GM12878 (cell line): ENCODE measurements at regions not wholly inside any gene's neighbourhood (a gene's known extent, or its start where the extent isn't known, plus 50 kb on each side); places are given as distances from the start of the nearest gene placed in this dataset.

Source experiments
- ATAC-seq: fragments of 200-7000 bp; cut with Tn5 transposase; 3 replicates; pipeline ENCODE4 v1.9.1; 2020; ENCODE audit warnings: mild to moderate bottlenecking, moderate library complexity
- BruUV-seq: library from RNA; stranded (reverse); fragments of 400-500 nt; replicated peaks from 2 replicates; lab custom pipeline; 2021; lab: Mats Ljungman, UMichigan
- CTCF ChIA-PET: fragments of 300-600 bp; sonication (Branson Sonifier 250); formaldehyde crosslinking; extraction: SDS; loops from one replicate; lab custom pipeline; 2021; ENCODE audit warnings: inconsistent platforms; lab: Yijun Ruan, JAX
- POLR2A ChIA-PET: fragments of 350-600 bp; formaldehyde crosslinking; extraction: SDS; loops from one replicate; lab custom pipeline; 2021; ENCODE audit warnings: inconsistent platforms; lab: Charles Lee
- RAD21 ChIA-PET: fragments of 300-600 bp; sonication (Branson Sonifier 250); formaldehyde crosslinking; loops from one replicate; lab custom pipeline; 2023; ENCODE audit warnings: antibody characterized with exemption; ENCODE audit not compliant: unreplicated experiment; lab: Charles Lee
- SMC1A ChIA-PET: fragments of 300-600 bp; sonication (Branson Sonifier 250); formaldehyde crosslinking; loops from one replicate; lab custom pipeline; 2023; ENCODE audit not compliant: unreplicated experiment, uncharacterized antibody; lab: Charles Lee
- DNase-seq: peaks from one replicate; pipeline ENCODE4 v3.0.0-alpha.2; 2011; ENCODE audit warnings: low read depth, low spot score
- FAIRE-seq: peaks from 3 replicates; lab custom pipeline; 2011; peaks lifted over from hg19 to GRCh38; lab: Jason Lieb, UNC
- H2AFZ ChIP-seq: 2 replicates; pipeline ENCODE4 v1.6.0; 2011; ENCODE audit warnings: low read depth, low read length, control low read depth; ENCODE audit not compliant: control insufficient read depth
- H3K27ac ChIP-seq: 2 replicates; pipeline ENCODE4 v1.5.1; 2011; ENCODE audit warnings: control low read depth; ENCODE audit not compliant: control insufficient read depth, insufficient read depth
- H3K27me3 ChIP-seq, 2 experiments: replicated peaks in 1 of 2; 2 replicates each; pipeline versions ENCODE4 v1.6.0 to v1.6.1; 2011; ENCODE audit warnings: low read length in 1 of 2; ENCODE audit not compliant: control insufficient read depth in 2 of 2, insufficient read depth in 2 of 2
- H3K36me3 ChIP-seq, 2 experiments: 2 replicates each; pipeline ENCODE4 v1.5.1; 2011; ENCODE audit warnings: low read length in 1 of 2; ENCODE audit not compliant: control insufficient read depth in 2 of 2, insufficient read depth in 2 of 2
- H3K4me1 ChIP-seq: 2 replicates; pipeline ENCODE4 v1.6.1; 2011; ENCODE audit warnings: mild to moderate bottlenecking, low read length, moderate library complexity, mixed read lengths; ENCODE audit not compliant: control insufficient read depth, insufficient read depth
- H3K4me2 ChIP-seq: 2 replicates; pipeline ENCODE4 v1.6.0; 2011; ENCODE audit warnings: control low read depth; ENCODE audit not compliant: control insufficient read depth, insufficient read depth
- H3K4me3 ChIP-seq: fragments of 200-600 bp; sonication (generic); 2 replicates; pipeline ENCODE4 v1.5.1; 2016
- H3K79me2 ChIP-seq: 2 replicates; pipeline ENCODE4 v1.6.0; 2011; ENCODE audit warnings: low read length; ENCODE audit not compliant: control insufficient read depth, insufficient read depth
- H3K9ac ChIP-seq: 2 replicates; pipeline ENCODE4 v1.8.0; 2011; ENCODE audit warnings: low read length, control low read depth, mixed read lengths; ENCODE audit not compliant: control insufficient read depth, insufficient read depth
- H3K9me3 ChIP-seq: replicated peaks from 3 replicates; pipeline ENCODE4 v1.5.1; 2011; ENCODE audit warnings: mild to moderate bottlenecking, low read length; ENCODE audit not compliant: control insufficient read depth, insufficient read depth
- H4K20me1 ChIP-seq: 2 replicates; pipeline ENCODE4 v1.6.0; 2011; ENCODE audit not compliant: control insufficient read depth, insufficient read depth
- ASH2L ChIP-seq: fragments of 300-600, 200-600 bp; sonication (generic); IDR thresholded peaks from 2 replicates; pipeline ENCODE4 v1.6.1; 2017; ENCODE audit warnings: low read depth, mild to moderate bottlenecking, borderline replicate concordance
- GABPA ChIP-seq: IDR thresholded peaks from 2 replicates; pipeline ENCODE4 v1.6.1; 2014; ENCODE audit warnings: antibody characterized with exemption, low read depth, mild to moderate bottlenecking, inconsistent platforms
- NFXL1 ChIP-seq: fragments of 450-650 bp; IDR thresholded peaks from 2 replicates; pipeline ENCODE4 v1.6.1; 2017; ENCODE audit warnings: antibody characterized with exemption, mild to moderate bottlenecking, borderline replicate concordance
- WGBS: methylation state at CpG from one replicate; pipeline ENCODE4 v1.1.6; 2016; ENCODE audit warnings: low lambda C conversion rate; ENCODE audit not compliant: insufficient replicate concordance, insufficient coverage; ENCODE audit errors: missing lambda C conversion rate; 5-methylcytosine and 5-hydroxymethylcytosine counted together
- in situ Hi-C: fragments of 300-500 bp; cut with MboI; formaldehyde crosslinking; loops from 9 replicates; pipeline ENCODE4 v1.14.3; 2018; ENCODE audit warnings: mixed read lengths
- intact Hi-C: fragments of 100-400 bp; cut with micrococcal nuclease; formaldehyde crosslinking; loops from one replicate; pipeline ENCODE4 v1.14.2; 2022; ENCODE audit not compliant: unreplicated experiment

- Histone ChIP-seq H3K4me2 (no peak overlapping the region), H3K36me3 (no peaks in the 10 kb centered on the region), H3K4me1 (no peaks in the 10 kb centered on the region), H2AFZ (no peak overlapping the region), H3K27me3 (no peaks in the 10 kb centered on the region; a peak in 2 of 4 replicates), H4K20me1 (no peaks in the 10 kb centered on the region), H3K27ac (no peak overlapping the region), H3K79me2 (no peaks in the 10 kb centered on the region), H3K9me3 (no peaks in the 10 kb centered on the region), H3K9ac (no peak overlapping the region), H3K4me3 (no peak overlapping the region)
- SMC1A ChIA-PET: no interaction called here
- no peak for TF ChIP-seq ASH2L
- ATAC-seq: no peak
- RAD21 ChIA-PET: no interaction called here
- DNase-seq: no peak
- in situ Hi-C loops (no loop called here), intact Hi-C loops (no loop called here)
- no TSS peak for BruUV-seq
- FAIRE-seq: no peak
- POLR2A ChIA-PET: no interaction called here
- CTCF ChIA-PET: no interaction called here
- 0% methylated on average over 2 of the region's 2 CpGs for WGBS
Observed at GRCh38 chr9:119831309-119831708, 462.1 kb upstream of the BRINP1 start.

DNA sequence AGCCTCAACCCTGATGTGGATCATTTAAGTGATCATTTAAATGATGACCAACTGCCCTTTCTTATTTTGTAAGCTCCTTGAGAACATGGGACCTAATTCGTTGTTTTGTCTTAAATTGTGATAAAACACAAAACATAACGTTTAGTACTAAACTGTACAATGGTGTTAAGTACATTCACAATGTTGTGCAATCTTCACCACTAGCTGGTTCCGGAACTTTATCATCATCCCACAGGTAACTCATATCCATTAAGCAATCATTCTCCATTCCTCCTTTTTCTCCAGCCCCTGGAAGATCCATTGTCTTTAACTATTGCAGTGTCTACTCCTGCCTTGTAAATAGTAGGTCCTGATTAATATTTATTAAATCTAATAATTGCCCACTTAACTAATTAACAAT, 460.5 kb upstream of the BRINP1 start:
- H3K4me3 ChIP-seq: no peak overlapping the region
- no peaks in the 10 kb centered on the region for H3K4me1 ChIP-seq
- in situ Hi-C loops (no loop called here), intact Hi-C loops (no loop called here)
- ChIA-PET SMC1A (no interaction called here), CTCF (no interaction called here), POLR2A (no interaction called here), RAD21 (no interaction called here)
- H3K36me3 ChIP-seq: no peaks in the 10 kb centered on the region
- no peaks in the 10 kb centered on the region; a peak in 2 of 4 replicates for H3K27me3 ChIP-seq
- H3K79me2 ChIP-seq: no peaks in the 10 kb centered on the region
- no peak overlapping the region for H2AFZ ChIP-seq
- FAIRE-seq (no peak), DNase-seq (no peak), ATAC-seq (no peak)
- H3K4me2 ChIP-seq: no peak overlapping the region
- 12% methylated on average over 3 of the region's 3 CpGs for WGBS
- no peaks in the 10 kb centered on the region for H3K9me3 ChIP-seq
- TF ChIP-seq GABPA (no peak), NFXL1 (no peak)
- no peaks in the 10 kb centered on the region for H4K20me1 ChIP-seq
- H3K27ac ChIP-seq: no peak overlapping the region
- H3K9ac ChIP-seq: no peak overlapping the region
- no TSS peak for BruUV-seq
